ENCODE measurements at regions not wholly inside any gene's neighbourhood (a gene's known extent, or its start where the extent isn't known, plus 50 kb on each side); places are given as distances from the start of the nearest gene placed in this dataset.

GRCh38 chr18:67651438-67651837, 134.9 kb upstream of the DSEL start:
- TF ChIP-seq CHD2 (IDR thresholded peaks at IDR 0.05; ENCODE audit: low read length) (no peak), CTCF (IDR thresholded peaks at IDR 0.05; ENCODE audit: control extremely low read depth in 1 of 3, insufficient read depth in 1 of 3, low read depth in 1 of 3, low read length in 3 of 3) (no peak), POLR2A (IDR thresholded peaks at IDR 0.05; ENCODE audit: control extremely low read depth in 1 of 2, low read depth in 2 of 2, low read length in 2 of 2) (no peak), ATF2 (IDR thresholded peaks at IDR 0.05; ENCODE audit: low read length) (no peak), CHD7 (IDR thresholded peaks at IDR 0.05; ENCODE audit: insufficient replicate concordance, low read length) (no peak), YY1 (IDR thresholded peaks at IDR 0.05; ENCODE audit: low read depth, low read length) (no peak)
